OCI-LY1 (cell line): ENCODE measurements at regions not wholly inside any gene's neighbourhood (a gene's known extent, or its start where the extent isn't known, plus 50 kb on each side); places are given as distances from the start of the nearest gene placed in this dataset.

Experiments
- EZH2 ChIP-seq: fragments of 200-600 bp; sonication (generic), shearing (Covaris generic); IDR thresholded peaks from 2 replicates; pipeline ENCODE4 v1.8.0; 2017; ENCODE audit warnings: borderline replicate concordance, mixed run types, mild to moderate bottlenecking, antibody characterized with exemption, low read length, moderate library complexity, mixed read lengths
- TF ChIP-seq, protein P1 (sequence below): fragments of 200-600 bp; sonication (generic), shearing (Covaris generic); IDR thresholded peaks from 2 replicates; pipeline ENCODE4 v1.5.1; 2017; ENCODE audit warnings: mild to moderate bottlenecking, antibody characterized with exemption, low read length, moderate library complexity, mixed read lengths

DNA sequence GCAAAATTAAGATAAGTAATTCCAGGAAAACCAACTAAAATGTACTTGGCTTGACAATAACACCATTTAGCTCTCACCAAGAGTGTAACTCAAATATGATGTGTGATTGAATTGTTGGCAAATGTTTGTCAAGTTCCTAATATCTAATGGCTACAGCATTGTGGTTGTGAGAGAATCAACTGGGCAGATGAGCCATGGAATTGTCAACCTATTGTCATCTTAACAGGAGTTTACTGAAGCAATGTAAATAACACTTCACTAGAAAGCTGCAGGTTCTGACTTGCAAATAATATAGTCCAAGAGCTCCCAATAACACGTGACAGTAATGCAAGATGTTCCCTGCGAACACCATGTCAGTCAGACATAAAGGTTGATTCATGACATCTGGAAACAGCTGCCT lies 495.2 kb upstream of the MEIS1 start:
- TF ChIP-seq, protein P1, sequence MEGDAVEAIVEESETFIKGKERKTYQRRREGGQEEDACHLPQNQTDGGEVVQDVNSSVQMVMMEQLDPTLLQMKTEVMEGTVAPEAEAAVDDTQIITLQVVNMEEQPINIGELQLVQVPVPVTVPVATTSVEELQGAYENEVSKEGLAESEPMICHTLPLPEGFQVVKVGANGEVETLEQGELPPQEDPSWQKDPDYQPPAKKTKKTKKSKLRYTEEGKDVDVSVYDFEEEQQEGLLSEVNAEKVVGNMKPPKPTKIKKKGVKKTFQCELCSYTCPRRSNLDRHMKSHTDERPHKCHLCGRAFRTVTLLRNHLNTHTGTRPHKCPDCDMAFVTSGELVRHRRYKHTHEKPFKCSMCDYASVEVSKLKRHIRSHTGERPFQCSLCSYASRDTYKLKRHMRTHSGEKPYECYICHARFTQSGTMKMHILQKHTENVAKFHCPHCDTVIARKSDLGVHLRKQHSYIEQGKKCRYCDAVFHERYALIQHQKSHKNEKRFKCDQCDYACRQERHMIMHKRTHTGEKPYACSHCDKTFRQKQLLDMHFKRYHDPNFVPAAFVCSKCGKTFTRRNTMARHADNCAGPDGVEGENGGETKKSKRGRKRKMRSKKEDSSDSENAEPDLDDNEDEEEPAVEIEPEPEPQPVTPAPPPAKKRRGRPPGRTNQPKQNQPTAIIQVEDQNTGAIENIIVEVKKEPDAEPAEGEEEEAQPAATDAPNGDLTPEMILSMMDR = no peak
- no peak for TF ChIP-seq EZH2
